HepG2 (cell line): ENCODE measurements at regions not wholly inside any gene's neighbourhood (a gene's known extent, or its start where the extent isn't known, plus 50 kb on each side); places are given as distances from the start of the nearest gene placed in this dataset.

Experiments used
- ESRRA ChIP-seq: sonication (generic); formaldehyde crosslinking; IDR thresholded peaks from 2 replicates; pipeline ENCODE4 v1.5.1; 2020; ENCODE audit warnings: mild to moderate bottlenecking, low read depth, missing genetic modification reagents
- MXI1 ChIP-seq: IDR thresholded peaks from 3 replicates; pipeline ENCODE4 v1.6.1; 2012; ENCODE audit warnings: low read depth, low read length, inconsistent platforms, borderline replicate concordance
- NR2F6 ChIP-seq, 2 experiments: IDR thresholded peaks; 2 replicates each; pipeline ENCODE4 v1.6.1; 2016; ENCODE audit warnings: antibody characterized with exemption in 1 of 2, mild to moderate bottlenecking in 1 of 2
- NR3C1 ChIP-seq: sonication (generic); formaldehyde crosslinking; IDR thresholded peaks from 2 replicates; pipeline ENCODE4 v1.4.0; 2020; ENCODE audit warnings: missing genetic modification reagents
- POLR2A ChIP-seq, 2 experiments: IDR thresholded peaks; 2 replicates each; pipeline ENCODE4 v1.6.1; 2011; ENCODE audit warnings: low read depth in 2 of 2, low read length in 2 of 2, mild to moderate bottlenecking in 1 of 2, moderate library complexity in 1 of 2; ENCODE audit not compliant: insufficient read depth in 1 of 2
- TF ChIP-seq, protein P1 (sequence below): sonication (generic); formaldehyde crosslinking; IDR thresholded peaks from 2 replicates; pipeline ENCODE4 v1.4.0; 2020; ENCODE audit warnings: missing genetic modification reagents
- TF ChIP-seq, protein P2 (sequence below): IDR thresholded peaks from 2 replicates; pipeline ENCODE4 v1.6.1; 2016; ENCODE audit warnings: missing compliant biosample characterization, missing genetic modification reagents, borderline replicate concordance
- TF ChIP-seq, protein P3 (sequence below): sonication (generic); formaldehyde crosslinking; IDR thresholded peaks from 2 replicates; pipeline ENCODE4 v1.5.0; 2020; ENCODE audit warnings: mild to moderate bottlenecking, missing genetic modification reagents, moderate library complexity

DNA sequence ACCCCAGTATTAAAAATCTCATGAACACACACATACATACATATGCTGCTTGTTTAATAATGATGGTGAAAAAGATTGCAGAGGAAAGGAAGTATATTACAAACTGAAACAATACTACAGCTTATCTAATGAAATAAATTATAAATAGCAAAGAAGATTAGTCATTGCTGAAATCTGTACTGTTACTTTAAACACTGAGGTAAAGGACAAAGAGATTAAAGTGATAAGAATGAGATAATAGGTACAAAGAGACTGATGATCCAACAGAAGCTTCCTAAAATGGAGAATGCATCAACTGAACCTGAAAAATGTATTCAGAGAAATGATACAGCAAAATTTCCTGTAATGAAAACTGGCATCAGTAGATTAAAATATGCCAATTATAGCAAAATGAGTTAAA lies 91.5 kb upstream of the KCND2 start:
- TF ChIP-seq NR2F6 (IDR thresholded peaks at IDR 0.05) (no peak), NR2F6 (CRISPR knock-in tag; IDR thresholded peaks at IDR 0.05) (no peak), NR3C1 (CRISPR knock-in tag) (no peak), POLR2A (IDR thresholded peaks at IDR 0.05; ENCODE audit: insufficient read depth in 1 of 2, low read depth in 2 of 2, low read length in 2 of 2) (no peak), MXI1 (no peak), ESRRA (CRISPR knock-in tag) (no peak)
- TF ChIP-seq, protein P1, sequence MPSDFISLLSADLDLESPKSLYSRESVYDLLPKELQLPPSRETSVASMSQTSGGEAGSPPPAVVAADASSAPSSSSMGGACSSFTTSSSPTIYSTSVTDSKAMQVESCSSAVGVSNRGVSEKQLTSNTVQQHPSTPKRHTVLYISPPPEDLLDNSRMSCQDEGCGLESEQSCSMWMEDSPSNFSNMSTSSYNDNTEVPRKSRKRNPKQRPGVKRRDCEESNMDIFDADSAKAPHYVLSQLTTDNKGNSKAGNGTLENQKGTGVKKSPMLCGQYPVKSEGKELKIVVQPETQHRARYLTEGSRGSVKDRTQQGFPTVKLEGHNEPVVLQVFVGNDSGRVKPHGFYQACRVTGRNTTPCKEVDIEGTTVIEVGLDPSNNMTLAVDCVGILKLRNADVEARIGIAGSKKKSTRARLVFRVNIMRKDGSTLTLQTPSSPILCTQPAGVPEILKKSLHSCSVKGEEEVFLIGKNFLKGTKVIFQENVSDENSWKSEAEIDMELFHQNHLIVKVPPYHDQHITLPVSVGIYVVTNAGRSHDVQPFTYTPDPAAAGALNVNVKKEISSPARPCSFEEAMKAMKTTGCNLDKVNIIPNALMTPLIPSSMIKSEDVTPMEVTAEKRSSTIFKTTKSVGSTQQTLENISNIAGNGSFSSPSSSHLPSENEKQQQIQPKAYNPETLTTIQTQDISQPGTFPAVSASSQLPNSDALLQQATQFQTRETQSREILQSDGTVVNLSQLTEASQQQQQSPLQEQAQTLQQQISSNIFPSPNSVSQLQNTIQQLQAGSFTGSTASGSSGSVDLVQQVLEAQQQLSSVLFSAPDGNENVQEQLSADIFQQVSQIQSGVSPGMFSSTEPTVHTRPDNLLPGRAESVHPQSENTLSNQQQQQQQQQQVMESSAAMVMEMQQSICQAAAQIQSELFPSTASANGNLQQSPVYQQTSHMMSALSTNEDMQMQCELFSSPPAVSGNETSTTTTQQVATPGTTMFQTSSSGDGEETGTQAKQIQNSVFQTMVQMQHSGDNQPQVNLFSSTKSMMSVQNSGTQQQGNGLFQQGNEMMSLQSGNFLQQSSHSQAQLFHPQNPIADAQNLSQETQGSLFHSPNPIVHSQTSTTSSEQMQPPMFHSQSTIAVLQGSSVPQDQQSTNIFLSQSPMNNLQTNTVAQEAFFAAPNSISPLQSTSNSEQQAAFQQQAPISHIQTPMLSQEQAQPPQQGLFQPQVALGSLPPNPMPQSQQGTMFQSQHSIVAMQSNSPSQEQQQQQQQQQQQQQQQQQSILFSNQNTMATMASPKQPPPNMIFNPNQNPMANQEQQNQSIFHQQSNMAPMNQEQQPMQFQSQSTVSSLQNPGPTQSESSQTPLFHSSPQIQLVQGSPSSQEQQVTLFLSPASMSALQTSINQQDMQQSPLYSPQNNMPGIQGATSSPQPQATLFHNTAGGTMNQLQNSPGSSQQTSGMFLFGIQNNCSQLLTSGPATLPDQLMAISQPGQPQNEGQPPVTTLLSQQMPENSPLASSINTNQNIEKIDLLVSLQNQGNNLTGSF (CRISPR knock-in tag) = no peak
- TF ChIP-seq, protein P2, sequence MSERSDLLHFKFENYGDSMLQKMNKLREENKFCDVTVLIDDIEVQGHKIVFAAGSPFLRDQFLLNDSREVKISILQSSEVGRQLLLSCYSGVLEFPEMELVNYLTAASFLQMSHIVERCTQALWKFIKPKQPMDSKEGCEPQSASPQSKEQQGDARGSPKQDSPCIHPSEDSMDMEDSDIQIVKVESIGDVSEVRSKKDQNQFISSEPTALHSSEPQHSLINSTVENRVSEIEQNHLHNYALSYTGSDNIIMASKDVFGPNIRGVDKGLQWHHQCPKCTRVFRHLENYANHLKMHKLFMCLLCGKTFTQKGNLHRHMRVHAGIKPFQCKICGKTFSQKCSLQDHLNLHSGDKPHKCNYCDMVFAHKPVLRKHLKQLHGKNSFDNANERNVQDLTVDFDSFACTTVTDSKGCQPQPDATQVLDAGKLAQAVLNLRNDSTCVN (CRISPR knock-in tag) = no peak
- TF ChIP-seq, protein P3, sequence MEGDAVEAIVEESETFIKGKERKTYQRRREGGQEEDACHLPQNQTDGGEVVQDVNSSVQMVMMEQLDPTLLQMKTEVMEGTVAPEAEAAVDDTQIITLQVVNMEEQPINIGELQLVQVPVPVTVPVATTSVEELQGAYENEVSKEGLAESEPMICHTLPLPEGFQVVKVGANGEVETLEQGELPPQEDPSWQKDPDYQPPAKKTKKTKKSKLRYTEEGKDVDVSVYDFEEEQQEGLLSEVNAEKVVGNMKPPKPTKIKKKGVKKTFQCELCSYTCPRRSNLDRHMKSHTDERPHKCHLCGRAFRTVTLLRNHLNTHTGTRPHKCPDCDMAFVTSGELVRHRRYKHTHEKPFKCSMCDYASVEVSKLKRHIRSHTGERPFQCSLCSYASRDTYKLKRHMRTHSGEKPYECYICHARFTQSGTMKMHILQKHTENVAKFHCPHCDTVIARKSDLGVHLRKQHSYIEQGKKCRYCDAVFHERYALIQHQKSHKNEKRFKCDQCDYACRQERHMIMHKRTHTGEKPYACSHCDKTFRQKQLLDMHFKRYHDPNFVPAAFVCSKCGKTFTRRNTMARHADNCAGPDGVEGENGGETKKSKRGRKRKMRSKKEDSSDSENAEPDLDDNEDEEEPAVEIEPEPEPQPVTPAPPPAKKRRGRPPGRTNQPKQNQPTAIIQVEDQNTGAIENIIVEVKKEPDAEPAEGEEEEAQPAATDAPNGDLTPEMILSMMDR (CRISPR knock-in tag) = no peak
